Suprapubic skin (tissue), 3 donors: ENCODE measurements at regions not wholly inside any gene's neighbourhood (a gene's known extent, or its start where the extent isn't known, plus 50 kb on each side); places are given as distances from the start of the nearest gene placed in this dataset.

Experiments
- CTCF ChIP-seq, 2 donors: fragments of 200-600 bp in 1 of 2; fragments of 450-650 bp in 1 of 2; sonication (generic) in 1 of 2; IDR thresholded peaks; one replicate each; pipeline ENCODE4 v1.5.1; 2016 to 2019; ENCODE audit warnings: antibody characterized with exemption in 2 of 2, mild to moderate bottlenecking in 1 of 2, moderate library complexity in 1 of 2
- EP300 ChIP-seq: sonication (generic); formaldehyde crosslinking; IDR thresholded peaks from one replicate; pipeline ENCODE4 v1.6.1; 2017; ENCODE audit warnings: antibody characterized with exemption

- TF ChIP-seq CTCF (IDR thresholded peaks at IDR 0.05) (no peak), EP300 (no peak)
Observed at GRCh38 chr1:2930016-2930815, 91.1 kb upstream of the ACTRT2 start.
